AG04449 (cell line): ENCODE measurements at regions not wholly inside any gene's neighbourhood (a gene's known extent, or its start where the extent isn't known, plus 50 kb on each side); places are given as distances from the start of the nearest gene placed in this dataset.
"Not testable (repeated sequence)": the region's sequence is repeated elsewhere in the genome, so short reads cannot be mapped to it uniquely, and the experiment has no call there.

Source experiments
- CTCF ChIA-PET: fragments of 350-600 bp; formaldehyde crosslinking; extraction: SDS; loops from one replicate; lab custom pipeline; 2021; ENCODE audit warnings: antibody characterized with exemption; lab: Yijun Ruan, JAX
- POLR2A ChIA-PET: fragments of 400-600, 350-600 bp; formaldehyde crosslinking; extraction: SDS; loops from one replicate; lab custom pipeline; 2020; ENCODE audit warnings: antibody characterized with exemption, inconsistent platforms; lab: Yijun Ruan, JAX
- DNase-seq: peaks from one replicate; pipeline ENCODE4 v3.0.0-alpha.2; 2010; ENCODE audit warnings: low read depth, low spot score
- H3K4me3 ChIP-seq: 2 replicates; pipeline ENCODE4 v1.5.1; 2011; ENCODE audit warnings: low read depth, mild to moderate bottlenecking, control low read depth, low read length
- CTCF ChIP-seq: IDR thresholded peaks from one replicate; pipeline ENCODE4 v1.5.1; 2011; ENCODE audit warnings: mild to moderate bottlenecking, moderate library complexity, low read length, control low read depth, inconsistent platforms; ENCODE audit not compliant: insufficient read depth; ENCODE audit errors: missing control alignments

GRCh38 chr3:118526758-118527513, 507.7 kb downstream of the IGSF11 start:
- no peak for TF ChIP-seq CTCF
- CTCF ChIA-PET: no interaction called here
- DNase-seq: no peak

DNA sequence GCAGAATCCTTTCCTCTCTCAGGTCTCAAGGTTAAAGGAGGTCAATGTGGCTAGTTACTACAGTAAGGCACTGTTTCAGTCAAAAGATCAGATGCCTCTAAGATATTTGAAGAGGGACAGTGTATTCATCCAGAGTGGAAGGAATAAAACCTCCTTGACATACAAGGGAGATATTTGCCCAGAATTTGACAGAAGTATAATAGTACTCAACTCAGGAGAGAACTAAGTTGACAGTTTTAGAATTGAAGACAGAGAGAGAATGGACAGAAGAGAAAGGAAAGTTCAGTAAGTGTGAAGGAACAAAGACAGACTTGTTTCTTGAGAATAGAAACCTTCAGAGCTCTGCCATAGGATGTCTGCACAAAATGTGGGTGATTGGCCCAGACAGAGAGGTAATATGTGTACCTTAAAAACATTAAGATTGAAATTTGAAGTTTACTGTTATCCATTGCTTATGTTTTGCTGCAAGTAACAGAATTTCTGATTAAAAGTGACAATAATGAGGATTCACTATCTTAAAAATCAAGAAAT, 507.1 kb downstream of the IGSF11 start:
- POLR2A ChIA-PET: no interaction called here

More at GRCh38 chr3:118526758-118527513, 507.7 kb downstream of the IGSF11 start:
- POLR2A ChIA-PET: no interaction called here
- H3K4me3 ChIP-seq: no peak overlapping the region

DNA sequence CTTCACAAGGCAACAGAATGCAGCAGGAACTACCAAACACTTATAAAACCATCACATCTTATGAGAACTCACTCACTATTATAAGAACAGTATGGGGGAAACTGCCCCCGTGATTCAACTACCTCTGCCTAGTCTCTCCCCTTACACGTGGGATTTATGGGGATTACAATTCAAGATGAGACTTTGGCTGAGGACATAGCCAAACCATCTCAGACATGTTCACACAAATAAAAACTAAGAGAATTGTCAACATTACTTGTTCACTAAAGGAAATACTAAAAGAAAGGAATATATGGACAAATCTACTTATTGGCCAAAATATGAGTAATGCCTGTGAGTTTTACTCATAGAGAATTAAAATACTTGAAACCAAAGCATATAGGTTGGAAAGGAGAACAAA, 505.1 kb downstream of the IGSF11 start:
- ChIA-PET CTCF (no interaction called here), POLR2A (no interaction called here)
- no peak for DNase-seq
- TF ChIP-seq CTCF: no peak
- no peak overlapping the region for H3K4me3 ChIP-seq

More for the DNA sequence above, 507.1 kb downstream of the IGSF11 start:
- CTCF ChIA-PET: no interaction called here
- TF ChIP-seq CTCF: no peak
- DNase-seq: no peak
- H3K4me3 ChIP-seq: no peak overlapping the region

DNA sequence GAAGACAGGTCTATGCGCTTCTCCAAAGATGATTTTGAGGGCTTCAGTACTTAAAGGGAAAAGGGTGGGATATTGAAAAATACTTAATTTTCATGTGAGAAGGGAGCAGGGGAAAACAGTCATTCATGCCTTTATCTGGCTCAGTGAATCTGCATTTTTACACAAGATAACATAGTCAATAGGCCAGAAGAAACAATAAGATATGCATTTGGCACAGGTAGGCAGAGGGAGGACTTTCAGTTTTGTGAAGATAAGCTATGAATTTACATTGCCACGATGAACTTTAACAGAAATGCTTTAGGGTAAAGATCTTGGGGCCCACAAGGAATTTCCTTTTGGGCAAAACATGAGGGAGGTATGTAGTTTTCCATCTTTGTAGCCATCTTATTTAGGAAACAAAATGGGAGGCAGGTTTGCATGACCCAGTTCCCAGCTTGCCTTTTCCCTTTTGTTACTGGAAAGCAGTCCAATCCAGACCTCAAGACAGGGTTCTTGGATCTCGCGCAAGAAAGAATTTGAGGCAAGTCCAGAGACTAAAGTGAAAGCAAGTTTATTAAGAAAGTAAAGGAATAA, 504.2 kb downstream of the IGSF11 start:
- H3K4me3 ChIP-seq: no peak overlapping the region
- no peak for TF ChIP-seq CTCF
- no peak for DNase-seq
- CTCF ChIA-PET: no interaction called here
- POLR2A ChIA-PET: no interaction called here

GRCh38 chr3:118530927-118531356, 503.7 kb downstream of the IGSF11 start:
- H3K4me3 ChIP-seq, DNase-seq, CTCF ChIA-PET, POLR2A ChIA-PET: not testable (repeated sequence)

DNA sequence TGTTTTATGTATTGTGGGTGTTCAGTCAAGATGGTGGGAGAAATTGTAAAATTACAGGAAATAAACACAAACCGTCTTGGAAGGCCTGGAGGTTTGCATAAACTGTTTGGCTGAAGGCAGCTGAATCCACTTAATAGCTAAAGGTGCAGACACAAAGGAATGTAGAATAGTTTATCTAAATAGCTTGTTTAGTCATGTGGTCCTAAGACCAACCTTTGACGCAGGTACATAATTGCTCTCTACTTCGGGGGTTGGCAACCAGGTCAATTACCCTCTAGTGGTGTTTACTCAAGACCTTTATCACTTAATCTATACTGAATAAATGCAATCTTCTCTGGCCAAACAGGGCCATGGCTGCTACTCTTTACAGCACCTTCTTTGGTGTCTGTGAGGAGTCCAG, 502.8 kb downstream of the IGSF11 start:
- ChIA-PET CTCF (no interaction called here), POLR2A (no interaction called here)
- H3K4me3 ChIP-seq: no peak overlapping the region
- TF ChIP-seq CTCF: no peak
- DNase-seq: no peak
